ENCODE measurements at regions not wholly inside any gene's neighbourhood (a gene's known extent, or its start where the extent isn't known, plus 50 kb on each side); places are given as distances from the start of the nearest gene placed in this dataset.

GRCh38 chr1:188930382-188930781 is 1547.3 kb downstream of the BRINP3 start:
- H3K36me3 ChIP-seq (ENCODE audit: insufficient read depth, low read length): no peaks in the 10 kb centered on the region

GRCh38 chr1:188931506-188931905 is 1546.2 kb downstream of the BRINP3 start:
- no peaks in the 10 kb centered on the region for H3K27me3 ChIP-seq (ENCODE audit: insufficient read depth, low read depth, low read length)
- no peak overlapping the region for H3K9ac ChIP-seq (ENCODE audit: low read length)
- H3K36me3 ChIP-seq (ENCODE audit: insufficient read depth, low read length): no peaks in the 10 kb centered on the region
- H2AFZ ChIP-seq (ENCODE audit: low read depth, low read length): no peak overlapping the region
- H3K4me2 ChIP-seq (ENCODE audit: low read length): no peak overlapping the region
- H3K9me2 ChIP-seq (ENCODE audit: insufficient read depth, low read length): no peaks in the 10 kb centered on the region
- no peak overlapping the region for H3K4me3 ChIP-seq (ENCODE audit: low read length)
- H3F3A ChIP-seq (ENCODE audit: insufficient read depth, low read length, poor library complexity, severe bottlenecking): no peaks in the 10 kb centered on the region
- no peaks in the 10 kb centered on the region for H3K9me3 ChIP-seq (ENCODE audit: low read length)
- H3K27ac ChIP-seq (ENCODE audit: low read length): no peak overlapping the region
- H4K20me1 ChIP-seq (ENCODE audit: insufficient read depth): no peaks in the 10 kb centered on the region
- H3K79me2 ChIP-seq (replicated peaks; ENCODE audit: insufficient read depth, low read length): no peaks in the 10 kb centered on the region
- TF ChIP-seq EP300 (conservative IDR thresholded peaks at IDR 0.05; ENCODE audit: poor library complexity, severe bottlenecking) (no peak), POLR2AphosphoS5 (IDR thresholded peaks at IDR 0.05) (no peak), CTCF (IDR thresholded peaks at IDR 0.05; ENCODE audit: poor library complexity, severe bottlenecking) (no peak), SMC3 (conservative IDR thresholded peaks at IDR 0.05; ENCODE audit: poor library complexity) (no peak), EZH2 (IDR thresholded peaks at IDR 0.05; ENCODE audit: borderline replicate concordance, insufficient read depth, low read length, poor library complexity, severe bottlenecking) (no peak), TAF1 (IDR thresholded peaks at IDR 0.05; ENCODE audit: low read depth) (no peak), REST (IDR thresholded peaks at IDR 0.05; ENCODE audit: borderline replicate concordance) (no peak), MXI1 (conservative IDR thresholded peaks at IDR 0.05; ENCODE audit: poor library complexity, severe bottlenecking) (no peak)

More at GRCh38 chr1:188930382-188930781, 1547.3 kb downstream of the BRINP3 start:
- TF ChIP-seq SMC3 (conservative IDR thresholded peaks at IDR 0.05; ENCODE audit: poor library complexity) (no peak), EP300 (conservative IDR thresholded peaks at IDR 0.05; ENCODE audit: poor library complexity, severe bottlenecking) (no peak), MXI1 (conservative IDR thresholded peaks at IDR 0.05; ENCODE audit: poor library complexity, severe bottlenecking) (no peak), REST (IDR thresholded peaks at IDR 0.05; ENCODE audit: borderline replicate concordance) (no peak), CTCF (IDR thresholded peaks at IDR 0.05; ENCODE audit: poor library complexity, severe bottlenecking) (no peak)
- Histone ChIP-seq H3F3A (ENCODE audit: insufficient read depth, low read length, poor library complexity, severe bottlenecking) (no peaks in the 10 kb centered on the region), H3K27me3 (ENCODE audit: insufficient read depth, low read depth, low read length) (no peaks in the 10 kb centered on the region), H3K9me2 (ENCODE audit: insufficient read depth, low read length) (no peaks in the 10 kb centered on the region), H3K79me2 (replicated peaks; ENCODE audit: insufficient read depth, low read length) (no peaks in the 10 kb centered on the region), H4K20me1 (ENCODE audit: insufficient read depth) (no peaks in the 10 kb centered on the region), H2AFZ (ENCODE audit: low read depth, low read length) (no peak overlapping the region), H3K27ac (ENCODE audit: low read length) (no peak overlapping the region), H3K4me2 (ENCODE audit: low read length) (no peak overlapping the region), H3K4me3 (ENCODE audit: low read length) (no peak overlapping the region), H3K9me3 (ENCODE audit: low read length) (no peaks in the 10 kb centered on the region), H3K9ac (ENCODE audit: low read length) (no peak overlapping the region)
